K562 (cell line): ENCODE measurements at regions not wholly inside any gene's neighbourhood (a gene's known extent, or its start where the extent isn't known, plus 50 kb on each side); places are given as distances from the start of the nearest gene placed in this dataset.

Source experiments
- ATAC-seq: fragments of 200-7000 bp; cut with Tn5 transposase; 3 replicates; pipeline ENCODE4 v1.9.1; 2020; ENCODE audit warnings: moderate library complexity
- BruUV-seq: library from RNA; stranded (reverse); fragments of 400-500 nt; replicated peaks from 2 replicates; lab custom pipeline; 2021; lab: Mats Ljungman, UMichigan
- CTCF ChIA-PET: fragments of 300-600 bp; formaldehyde crosslinking; extraction: SDS; loops from one replicate; lab custom pipeline; 2021; ENCODE audit warnings: low intra/inter-chr PET ratio; lab: Yijun Ruan, JAX
- POLR2A ChIA-PET: fragments of 300-600, 350-650 bp; sonication (Branson Sonifier 250); formaldehyde crosslinking; extraction: SDS; loops from one replicate; lab custom pipeline; 2021; ENCODE audit warnings: antibody characterized with exemption, inconsistent platforms; lab: Yijun Ruan, JAX
- DNase-seq, 4 experiments: peaks; one replicate each; pipeline versions ENCODE4 v3.0.0 to v3.0.0-alpha.2; 2011 to 2018; ENCODE audit warnings: low spot score in 3 of 4, mixed read lengths in 3 of 4; ENCODE audit errors: extremely low read depth in 1 of 4
- FAIRE-seq: peaks from 2 replicates; lab custom pipeline; 2011; peaks lifted over from hg19 to GRCh38; lab: Jason Lieb, UNC
- H2AFZ ChIP-seq: 2 replicates; pipeline ENCODE4 v1.6.0; 2011; ENCODE audit warnings: low read depth, low read length, control low read depth, inconsistent platforms
- H3K27ac ChIP-seq: fragments of 200-600 bp; 3 replicates; pipeline ENCODE4 v1.8.0; 2011; ENCODE audit warnings: low read depth, mild to moderate bottlenecking, control low read depth, inconsistent platforms, low read length, moderate library complexity, mixed read lengths; ENCODE audit errors: extremely low read depth
- H3K27me3 ChIP-seq, 2 experiments: fragments of 300-600 bp in 1 of 2; 2 replicates in 1 of 2; 3 replicates in 1 of 2; pipeline versions ENCODE4 v1.6.0 to v1.8.0; 2011; ENCODE audit warnings: inconsistent platforms in 2 of 2, low read length in 2 of 2, mild to moderate bottlenecking in 1 of 2, mixed read lengths in 1 of 2, moderate library complexity in 1 of 2; ENCODE audit not compliant: control insufficient read depth in 2 of 2, insufficient read depth in 2 of 2
- H3K36me3 ChIP-seq: fragments of 300-600 bp; 3 replicates; pipeline ENCODE4 v1.8.0; 2011; ENCODE audit warnings: mild to moderate bottlenecking, low read length, inconsistent platforms; ENCODE audit not compliant: control insufficient read depth, insufficient read depth
- H3K4me1 ChIP-seq, 2 experiments: fragments of 200-600 bp in 1 of 2; replicated peaks in 1 of 2; 2 replicates in 1 of 2; 3 replicates in 1 of 2; pipeline versions ENCODE4 v1.5.1 to v1.8.0; 2011; ENCODE audit warnings: inconsistent platforms in 2 of 2, low read length in 2 of 2, mild to moderate bottlenecking in 1 of 2, mixed read lengths in 1 of 2, moderate library complexity in 1 of 2; ENCODE audit not compliant: control insufficient read depth in 2 of 2, insufficient read depth in 2 of 2
- H3K4me2 ChIP-seq: 2 replicates; pipeline ENCODE4 v1.6.1; 2011; ENCODE audit warnings: low read length, control low read depth, inconsistent platforms, mixed read lengths; ENCODE audit not compliant: insufficient read depth
- H3K4me3 ChIP-seq: fragments of 200-600 bp; sonication (generic), shearing (Covaris generic); 2 replicates; pipeline ENCODE4 v1.5.1; 2016; ENCODE audit warnings: control low read depth, inconsistent platforms
- H3K79me2 ChIP-seq: fragments of 200-600 bp; 3 replicates; pipeline ENCODE4 v1.8.0; 2011; ENCODE audit warnings: low read length, inconsistent platforms; ENCODE audit not compliant: control insufficient read depth, insufficient read depth
- H3K9ac ChIP-seq, 2 experiments: 2 replicates each; pipeline versions ENCODE4 v1.6.0 to v1.6.1; 2011; ENCODE audit warnings: low read depth in 2 of 2, low read length in 2 of 2, control low read depth in 1 of 2, inconsistent platforms in 1 of 2, mild to moderate bottlenecking in 1 of 2, mixed read lengths in 1 of 2; ENCODE audit not compliant: insufficient read depth in 1 of 2
- H3K9me1 ChIP-seq: one replicate; pipeline ENCODE4 v1.6.0; 2011; ENCODE audit warnings: inconsistent platforms, mild to moderate bottlenecking, low read length, moderate library complexity; ENCODE audit not compliant: control insufficient read depth, insufficient read depth
- H3K9me3 ChIP-seq: replicated peaks from 2 replicates; pipeline ENCODE4 v1.5.1; 2011; ENCODE audit warnings: low read depth, low read length, inconsistent platforms; ENCODE audit not compliant: control insufficient read depth, insufficient read depth
- H4K20me1 ChIP-seq: replicated peaks from 2 replicates; pipeline ENCODE4 v1.6.1; 2011; ENCODE audit warnings: low read length, inconsistent platforms, mixed read lengths; ENCODE audit not compliant: control insufficient read depth, insufficient read depth
- CREM ChIP-seq: IDR thresholded peaks from 2 replicates; pipeline ENCODE4 v1.6.1; 2014; ENCODE audit warnings: antibody characterized with exemption, low read depth
- MCM7 ChIP-seq, 2 experiments: fragments of 450-650 bp; IDR thresholded peaks; 2 replicates each; pipeline ENCODE4 v1.6.1; 2016 to 2018
- PRPF4 ChIP-seq: fragments of 200-400 bp; formaldehyde crosslinking; IDR thresholded peaks from one replicate; pipeline ENCODE4 v1.6.1; 2017; ENCODE audit warnings: low read length, low read depth, mild to moderate bottlenecking; ENCODE audit not compliant: insufficient read depth, poor library complexity, severe bottlenecking
- RBM14 ChIP-seq: fragments of 200-400 bp; formaldehyde crosslinking; IDR thresholded peaks from 2 replicates; pipeline ENCODE4 v1.6.1; 2018; ENCODE audit warnings: low read depth, mild to moderate bottlenecking, low read length, moderate library complexity, borderline replicate concordance; ENCODE audit not compliant: insufficient read depth
- SMARCC2 ChIP-seq: fragments of 450-650 bp; IDR thresholded peaks from 2 replicates; pipeline ENCODE4 v1.6.1; 2017; ENCODE audit warnings: antibody characterized with exemption, moderate library complexity, mild to moderate bottlenecking, low read depth
- ZNF143 ChIP-seq: sonication (generic); formaldehyde crosslinking; IDR thresholded peaks from 2 replicates; pipeline ENCODE4 v1.9.0; 2022; ENCODE audit warnings: mild to moderate bottlenecking, missing genetic modification reagents
- ZSCAN29 ChIP-seq: fragments of 450-650 bp; IDR thresholded peaks from 2 replicates; pipeline ENCODE4 v1.6.1; 2017
- WGBS: fragments of 100-300 bp; shearing (Covaris generic); methylation state at CpG from one replicate; pipeline ENCODE4 v1.1.6; 2016; ENCODE audit warnings: low coverage, mixed read lengths; ENCODE audit not compliant: insufficient coverage; ENCODE audit errors: missing lambda C conversion rate; 5-methylcytosine and 5-hydroxymethylcytosine counted together
- in situ Hi-C: fragments of 300-500 bp; cut with MboI; formaldehyde crosslinking; loops from 4 replicates; pipeline ENCODE4 v1.15.0; 2018; ENCODE audit warnings: inconsistent platforms, mixed read lengths
- intact Hi-C: fragments of 100-400 bp; cut with micrococcal nuclease; formaldehyde crosslinking; loops from 2 replicates; pipeline ENCODE4 v1.14.2; 2022
- TF ChIP-seq, protein P1 (sequence below), 2 experiments: fragments of 450-650 bp; IDR thresholded peaks; 2 replicates each; pipeline ENCODE4 v1.6.1; 2016
- TF ChIP-seq, protein P2 (sequence below): IDR thresholded peaks from 2 replicates; pipeline ENCODE4 v1.6.1; 2016; ENCODE audit warnings: missing genetic modification characterization, missing compliant biosample characterization

DNA sequence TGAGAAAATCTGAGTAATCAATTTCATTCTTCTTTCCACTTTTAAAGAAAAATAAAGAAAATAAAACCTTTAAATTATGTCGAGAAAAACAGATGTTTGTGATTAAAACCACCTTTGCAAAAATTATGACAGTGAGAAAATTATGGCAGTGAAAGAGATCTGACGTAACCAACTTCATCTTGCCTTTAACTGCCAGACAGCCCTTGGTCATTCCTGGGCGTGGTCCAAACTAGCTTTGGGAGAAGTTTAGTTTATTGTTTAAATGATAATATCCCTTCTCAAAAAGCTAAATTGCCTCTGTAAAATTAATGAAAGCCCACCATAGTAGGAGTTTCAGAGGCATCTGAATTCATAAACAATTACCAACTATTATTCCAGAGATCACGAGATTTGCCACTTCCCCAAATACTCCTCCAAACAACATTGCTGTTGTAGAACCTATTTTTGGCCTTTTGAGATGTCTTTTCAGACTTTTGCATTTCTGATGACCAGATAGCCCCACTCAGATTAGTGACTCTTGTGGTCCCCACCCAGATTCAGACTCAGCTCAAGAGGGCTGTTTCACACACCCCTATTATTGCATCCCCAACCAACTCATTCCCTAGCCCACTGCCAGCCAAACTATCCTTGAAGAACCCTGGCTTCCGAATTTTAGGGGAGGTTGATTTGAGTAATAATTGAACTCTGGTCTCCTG is 664.4 kb upstream of the CBLB start:
- Histone ChIP-seq H3K36me3 (no peaks in the 10 kb centered on the region), H3K4me1 (no peaks in the 10 kb centered on the region), H3K9ac (no peak overlapping the region), H3K9me3 (no peaks in the 10 kb centered on the region), H3K4me3 (no peak overlapping the region), H2AFZ (no peak overlapping the region), H4K20me1 (no peaks in the 10 kb centered on the region), H3K27ac (no peak overlapping the region), H3K27me3 (no peaks in the 10 kb centered on the region), H3K4me2 (no peak overlapping the region), H3K9me1 (no peaks in the 10 kb centered on the region), H3K79me2 (no peaks in the 10 kb centered on the region)
- in situ Hi-C loops = no loop called here
- no peak for DNase-seq
- 2% methylated on average over 5 of the region's 5 CpGs for WGBS
- intact Hi-C loops = no loop called here
- ChIA-PET POLR2A (no interaction called here), CTCF (interaction anchor here (0.7 kb wide), 1 partner anchor 721 kb away, joined by 3 read pairs; no protein-coding TSS in a partner anchor)
- FAIRE-seq = no peak
- no TSS peak for BruUV-seq
- ATAC-seq = no peak
- TF ChIP-seq ZSCAN29 = no peak

DNA sequence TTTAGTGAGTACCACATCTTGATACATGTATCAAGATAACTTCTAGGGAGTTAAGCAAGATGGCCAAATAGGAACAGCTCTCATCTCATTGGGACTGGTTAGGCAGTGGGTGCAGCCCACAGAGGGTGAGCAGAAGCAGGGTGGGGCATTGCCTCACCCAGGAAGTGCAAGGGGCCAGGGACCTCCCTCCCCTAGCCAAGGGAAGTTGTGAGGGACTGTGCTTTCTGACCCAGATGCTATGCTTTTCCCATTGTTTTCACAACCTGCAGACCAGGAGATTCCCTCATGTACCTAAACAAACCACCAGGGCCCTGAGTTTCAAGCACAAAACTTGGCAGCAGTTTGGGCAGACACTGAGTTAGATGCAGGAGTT is 665.0 kb upstream of the CBLB start:
- no peaks in the 10 kb centered on the region for H3K27me3 ChIP-seq
- H3K9me3 ChIP-seq = no peaks in the 10 kb centered on the region
- no peaks in the 10 kb centered on the region for H4K20me1 ChIP-seq
- H3K36me3 ChIP-seq = no peaks in the 10 kb centered on the region
- in situ Hi-C loops (no loop called here), intact Hi-C loops (no loop called here)
- POLR2A ChIA-PET = no interaction called here
- no peak overlapping the region for H2AFZ ChIP-seq
- CTCF ChIA-PET = no interaction called here
- no peak overlapping the region for H3K9ac ChIP-seq
- no TSS peak for BruUV-seq
- H3K4me2 ChIP-seq = no peak overlapping the region
- H3K4me3 ChIP-seq = no peak overlapping the region
- TF ChIP-seq SMARCC2 (no peak), CREM (no peak), ZNF143 (CRISPR knock-in tag) (no peak), MCM7 (IDR thresholded peaks at IDR 0.05) (no peak), PRPF4 (no peak), RBM14 (no peak)
- TF ChIP-seq, protein P1, sequence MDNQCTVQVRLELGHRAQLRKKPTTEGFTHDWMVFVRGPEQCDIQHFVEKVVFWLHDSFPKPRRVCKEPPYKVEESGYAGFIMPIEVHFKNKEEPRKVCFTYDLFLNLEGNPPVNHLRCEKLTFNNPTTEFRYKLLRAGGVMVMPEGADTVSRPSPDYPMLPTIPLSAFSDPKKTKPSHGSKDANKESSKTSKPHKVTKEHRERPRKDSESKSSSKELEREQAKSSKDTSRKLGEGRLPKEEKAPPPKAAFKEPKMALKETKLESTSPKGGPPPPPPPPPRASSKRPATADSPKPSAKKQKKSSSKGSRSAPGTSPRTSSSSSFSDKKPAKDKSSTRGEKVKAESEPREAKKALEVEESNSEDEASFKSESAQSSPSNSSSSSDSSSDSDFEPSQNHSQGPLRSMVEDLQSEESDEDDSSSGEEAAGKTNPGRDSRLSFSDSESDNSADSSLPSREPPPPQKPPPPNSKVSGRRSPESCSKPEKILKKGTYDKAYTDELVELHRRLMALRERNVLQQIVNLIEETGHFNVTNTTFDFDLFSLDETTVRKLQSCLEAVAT (IDR thresholded peaks at IDR 0.05) = no peak
- TF ChIP-seq, protein P2, sequence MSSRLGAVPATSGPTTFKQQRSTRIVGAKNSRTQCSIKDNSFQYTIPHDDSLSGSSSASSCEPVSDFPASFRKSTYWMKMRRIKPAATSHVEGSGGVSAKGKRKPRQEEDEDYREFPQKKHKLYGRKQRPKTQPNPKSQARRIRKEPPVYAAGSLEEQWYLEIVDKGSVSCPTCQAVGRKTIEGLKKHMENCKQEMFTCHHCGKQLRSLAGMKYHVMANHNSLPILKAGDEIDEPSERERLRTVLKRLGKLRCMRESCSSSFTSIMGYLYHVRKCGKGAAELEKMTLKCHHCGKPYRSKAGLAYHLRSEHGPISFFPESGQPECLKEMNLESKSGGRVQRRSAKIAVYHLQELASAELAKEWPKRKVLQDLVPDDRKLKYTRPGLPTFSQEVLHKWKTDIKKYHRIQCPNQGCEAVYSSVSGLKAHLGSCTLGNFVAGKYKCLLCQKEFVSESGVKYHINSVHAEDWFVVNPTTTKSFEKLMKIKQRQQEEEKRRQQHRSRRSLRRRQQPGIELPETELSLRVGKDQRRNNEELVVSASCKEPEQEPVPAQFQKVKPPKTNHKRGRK (tag) = no peak
- DNase-seq (no peak), ATAC-seq (no peak), FAIRE-seq (no peak)
- no peaks in the 10 kb centered on the region for H3K9me1 ChIP-seq
- H3K4me1 ChIP-seq = no peaks in the 10 kb centered on the region
- H3K27ac ChIP-seq = no peak overlapping the region
- no peaks in the 10 kb centered on the region for H3K79me2 ChIP-seq
